ENCODE measurements at regions not wholly inside any gene's neighbourhood (a gene's known extent, or its start where the extent isn't known, plus 50 kb on each side); places are given as distances from the start of the nearest gene placed in this dataset.

GRCh38 chr3:157789162-157789561 is 285.9 kb upstream of the VEPH1 start:
- no peak for DNase-seq (ENCODE audit: low read depth)
- TF ChIP-seq CTCF (conservative IDR thresholded peaks at IDR 0.05; ENCODE audit: low read depth, low read length): no peak

GRCh38 chr3:157786618-157787017 is 283.4 kb upstream of the VEPH1 start:
- H3K4me3 ChIP-seq (ENCODE audit: low read length): no peak overlapping the region
- no peak for DNase-seq (ENCODE audit: low read depth)
- TF ChIP-seq CTCF (conservative IDR thresholded peaks at IDR 0.05; ENCODE audit: low read depth, low read length): no peak

More at GRCh38 chr3:157789162-157789561, 285.9 kb upstream of the VEPH1 start:
- no peak overlapping the region for H3K4me3 ChIP-seq (ENCODE audit: low read length)

GRCh38 chr3:157786211-157786610 is 283.0 kb upstream of the VEPH1 start:
- peak; percentile 4 for DNase-seq (ENCODE audit: low read depth)
- H3K4me3 ChIP-seq (ENCODE audit: low read length): no peak overlapping the region
- no peak for TF ChIP-seq CTCF (conservative IDR thresholded peaks at IDR 0.05; ENCODE audit: low read depth, low read length)

GRCh38 chr3:157785102-157785826 is 282.0 kb upstream of the VEPH1 start:
- peak; percentile 86 for DNase-seq (ENCODE audit: low read depth)
- H3K4me3 ChIP-seq (ENCODE audit: low read length): no peak overlapping the region
- TF ChIP-seq CTCF (conservative IDR thresholded peaks at IDR 0.05; ENCODE audit: low read depth, low read length): no peak

- no peak for DNase-seq (ENCODE audit: low read depth)
- H3K4me3 ChIP-seq (ENCODE audit: low read length): no peak overlapping the region
- TF ChIP-seq CTCF (conservative IDR thresholded peaks at IDR 0.05; ENCODE audit: low read depth, low read length): no peak
Observed at GRCh38 chr3:157782236-157782635, 279.0 kb upstream of the VEPH1 start.

- TF ChIP-seq CTCF (conservative IDR thresholded peaks at IDR 0.05; ENCODE audit: low read depth, low read length): no peak
- H3K4me3 ChIP-seq (ENCODE audit: low read length): no peak overlapping the region
- DNase-seq (ENCODE audit: low read depth): no peak
Observed at GRCh38 chr3:157776861-157777260, 273.6 kb upstream of the VEPH1 start.

- no peak overlapping the region for H3K4me3 ChIP-seq (ENCODE audit: low read length)
- TF ChIP-seq CTCF (conservative IDR thresholded peaks at IDR 0.05; ENCODE audit: low read depth, low read length): no peak
- DNase-seq (ENCODE audit: low read depth): no peak
Observed at GRCh38 chr3:157775446-157775845, 272.2 kb upstream of the VEPH1 start.

Data from retinal pigment epithelial cell (primary cell).